T-helper 2 cell treated with Interferon-gamma antibody and Interleukin-4, amounts not matched to agents 100 ng/mL and 5 ng/mL, for 36 hours (primary cell): ENCODE measurements at regions not wholly inside any gene's neighbourhood (a gene's known extent, or its start where the extent isn't known, plus 50 kb on each side); places are given as distances from the start of the nearest gene placed in this dataset.
"Not testable (repeated sequence)": the region's sequence is repeated elsewhere in the genome, so short reads cannot be mapped to it uniquely, and the experiment has no call there.

Experiments used
- intact Hi-C: fragments of 100-400 bp; cut with micrococcal nuclease; formaldehyde crosslinking; loops from one replicate; pipeline ENCODE4 v1.15.1; 2023

DNA sequence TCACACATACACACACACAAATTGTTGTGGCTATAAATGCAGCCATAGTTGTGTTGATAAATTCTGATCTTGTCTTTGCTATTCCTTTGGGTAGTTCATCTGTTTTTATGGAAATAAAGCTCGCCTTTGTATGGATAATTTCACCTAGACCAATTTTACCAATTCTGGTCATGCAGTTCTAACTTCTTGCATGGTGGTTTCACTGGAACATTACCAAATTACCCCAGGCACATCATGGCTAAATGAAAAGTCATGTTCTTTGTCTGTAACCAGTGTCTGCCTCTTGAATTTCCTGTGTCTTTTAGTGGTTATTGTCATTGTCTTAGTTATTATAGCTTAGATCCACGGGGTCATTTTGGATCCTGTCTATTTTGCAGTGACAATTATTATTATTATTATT, 50.3 kb upstream of the TMC1 start:
- intact Hi-C loops, result loop anchor here (10.0 kb wide), 1 partner anchor 54 kb away; the partner anchor contains the start of gene TMC1

DNA sequence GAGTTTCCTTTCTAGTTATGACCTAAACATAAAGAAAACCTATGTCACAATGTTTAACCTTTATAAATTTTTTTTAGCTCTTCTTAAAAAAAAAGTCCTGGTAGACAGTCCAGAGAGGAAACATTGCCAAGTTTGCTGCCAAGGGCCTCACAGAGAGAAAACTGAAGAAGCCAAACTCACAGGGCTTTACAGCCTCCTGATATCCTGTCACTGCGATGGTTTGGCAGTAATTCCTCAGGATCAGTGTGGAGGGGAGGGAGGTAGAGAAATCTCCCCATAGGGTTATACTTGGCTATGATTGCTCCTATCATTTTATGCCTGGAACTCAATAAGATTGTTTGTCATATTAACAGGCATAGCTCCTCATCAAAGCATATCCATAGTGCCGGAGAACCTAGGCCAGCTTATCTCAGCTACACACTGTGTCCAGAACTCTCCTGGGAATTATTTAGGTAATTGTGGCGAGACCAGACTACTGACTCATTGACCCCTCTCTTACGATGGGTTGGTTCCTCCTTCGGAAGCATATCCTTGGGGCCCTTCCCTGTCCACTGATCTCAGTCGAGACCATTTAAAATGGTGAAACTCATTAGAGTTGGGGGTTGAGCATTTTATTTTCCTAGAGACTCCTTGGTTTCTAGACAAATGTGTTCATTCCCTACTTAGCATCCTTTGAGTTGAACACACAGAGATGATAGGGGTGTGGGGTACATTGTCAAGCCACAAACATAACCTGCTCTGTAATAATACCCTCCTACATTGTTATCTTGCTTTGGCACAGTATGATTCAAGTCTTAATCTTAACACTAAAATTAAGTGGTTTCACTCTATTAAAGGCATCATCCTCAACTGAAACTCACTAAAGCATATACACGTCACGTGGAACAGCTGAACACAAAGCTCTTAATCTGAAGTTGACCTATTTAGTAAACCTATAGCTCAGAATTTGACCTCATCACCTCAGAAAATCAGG, 53.4 kb upstream of the TMC1 start:
- intact Hi-C loops, result no loop called here

DNA sequence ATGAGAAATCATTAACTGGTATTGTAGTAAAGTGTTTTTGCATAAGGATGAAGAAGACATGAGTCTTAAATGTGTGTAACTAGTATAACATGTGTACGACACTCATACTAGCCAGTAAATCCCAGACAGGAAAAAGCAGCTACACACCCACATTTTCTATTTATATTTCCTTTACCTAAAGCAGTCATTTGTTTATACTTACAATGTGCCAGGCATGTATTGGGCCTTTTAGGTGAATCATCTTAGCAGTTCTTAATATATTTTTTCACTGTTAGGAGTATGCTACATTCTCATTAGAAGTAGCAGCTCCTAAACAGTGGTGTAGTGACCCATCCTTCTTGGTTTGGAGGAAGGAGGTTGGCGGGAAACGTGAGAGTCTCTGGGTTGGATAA, 55.8 kb upstream of the TMC1 start:
- intact Hi-C loops, result no loop called here

DNA sequence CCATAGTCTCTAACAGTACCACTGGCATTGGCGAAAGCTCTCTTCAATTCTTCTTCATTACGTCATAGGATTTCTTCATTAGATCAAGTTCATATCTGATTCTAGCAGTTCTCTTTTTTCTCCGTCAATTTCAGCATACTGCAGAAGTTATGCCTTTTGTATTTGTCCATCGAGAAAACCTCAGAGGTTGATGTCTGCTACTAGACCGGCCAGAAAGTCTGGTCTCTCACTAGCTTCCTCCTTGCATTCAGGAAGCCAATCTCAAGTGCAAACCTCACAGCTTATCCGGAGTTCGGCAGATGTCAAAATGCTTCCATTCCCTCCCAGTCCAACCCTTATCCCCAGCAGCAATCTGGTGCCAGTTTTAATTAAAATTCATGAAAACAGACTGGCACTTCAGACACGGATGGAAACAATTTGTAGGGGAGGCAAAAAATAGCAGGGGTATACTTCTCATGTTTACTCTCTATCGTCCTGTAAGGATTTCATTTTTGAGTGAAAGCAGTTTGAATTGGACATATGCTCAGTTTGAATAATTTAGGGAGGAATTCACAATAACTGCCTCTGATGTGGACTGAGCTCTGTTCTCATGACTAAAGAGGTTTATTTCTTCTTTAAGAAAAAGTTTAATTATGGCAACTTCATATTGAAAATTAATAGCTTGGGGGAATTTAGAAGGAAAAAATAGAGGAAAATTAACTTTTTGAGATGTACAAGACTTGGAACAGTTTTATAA, 56.4 kb upstream of the TMC1 start:
- intact Hi-C loops, result no loop called here

DNA sequence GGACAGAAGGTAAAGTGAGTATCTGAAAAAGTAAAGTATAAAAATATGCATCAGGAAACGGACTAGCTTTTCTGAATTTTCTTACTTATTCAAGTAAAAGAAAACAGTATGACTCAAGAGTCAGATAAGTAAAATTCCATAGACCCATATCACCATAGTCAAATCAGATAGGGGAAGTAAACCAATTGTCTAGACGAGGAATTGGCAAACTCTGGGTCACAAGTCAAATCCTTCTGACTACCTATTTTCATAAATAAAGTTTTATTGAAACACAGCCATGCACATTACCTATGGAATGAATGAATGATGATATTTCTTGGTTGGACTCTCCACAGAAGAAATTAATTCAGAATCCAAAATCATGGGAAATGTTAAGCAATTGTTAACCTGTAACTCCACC, 59.1 kb upstream of the TMC1 start:
- intact Hi-C loops, result no loop called here

DNA sequence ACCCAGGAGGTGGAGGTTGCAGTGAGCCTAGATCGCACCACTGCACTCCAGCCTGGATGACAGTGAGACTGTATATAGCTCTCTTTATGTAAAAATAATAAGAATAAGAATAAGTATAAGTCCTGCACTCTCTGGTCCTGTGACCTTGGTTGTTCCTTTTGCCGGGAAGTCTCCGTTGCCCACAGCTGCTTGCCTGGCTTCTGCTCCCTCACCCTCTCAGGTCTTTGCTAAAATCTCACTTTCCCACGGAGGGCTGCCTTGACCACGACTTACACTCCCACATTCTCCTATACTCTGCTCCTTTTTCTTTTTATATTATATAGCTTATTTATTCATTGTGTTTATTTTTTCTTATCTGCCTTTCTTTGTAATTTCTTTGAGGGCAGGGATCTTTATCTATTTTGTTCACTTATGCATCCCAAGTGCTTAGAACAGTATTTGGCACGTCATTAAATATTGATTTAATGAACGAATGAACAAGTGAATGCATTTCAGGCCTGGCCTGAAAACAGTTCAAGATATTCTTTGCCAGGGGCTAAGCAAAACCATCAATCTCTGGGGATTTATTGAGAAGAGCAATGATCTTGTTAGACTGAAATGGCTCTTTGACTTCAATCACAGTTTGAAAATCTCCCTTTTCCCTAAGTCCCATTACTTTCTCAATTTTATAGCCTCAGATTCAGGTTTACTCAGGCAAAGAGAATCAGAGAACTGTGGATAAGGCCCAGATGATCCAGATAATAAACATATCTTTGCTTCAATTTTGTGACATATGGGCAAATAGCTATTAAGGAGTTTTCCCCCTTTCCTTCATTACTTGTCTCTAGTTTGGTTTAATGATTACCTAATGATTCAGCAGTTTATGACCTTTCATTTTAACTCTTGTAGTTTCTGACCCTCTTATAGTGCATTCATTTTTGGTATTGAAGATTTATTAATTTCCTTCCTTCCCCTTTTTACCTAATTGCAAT, 60.8 kb upstream of the TMC1 start:
- intact Hi-C loops, result no loop called here

DNA sequence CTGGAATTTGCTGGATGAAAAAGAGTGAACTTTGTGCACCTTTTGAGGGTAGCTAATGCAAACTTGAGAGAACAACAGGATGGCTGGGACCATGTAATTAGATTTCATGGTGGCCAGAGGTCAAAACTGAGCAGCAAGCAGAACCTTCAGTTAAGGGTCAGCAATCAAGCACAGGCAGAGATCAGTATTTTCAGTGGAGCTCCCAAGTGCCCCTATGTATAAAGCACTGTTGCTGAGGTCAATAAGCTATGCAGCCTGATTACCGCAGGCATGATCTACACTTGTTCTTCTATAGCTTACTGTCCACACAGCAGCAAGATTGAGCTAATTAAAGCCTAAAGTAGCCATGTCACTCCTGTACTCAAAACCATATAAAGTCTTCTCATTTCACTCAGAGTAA, 62.1 kb upstream of the TMC1 start:
- intact Hi-C loops, result no loop called here

DNA sequence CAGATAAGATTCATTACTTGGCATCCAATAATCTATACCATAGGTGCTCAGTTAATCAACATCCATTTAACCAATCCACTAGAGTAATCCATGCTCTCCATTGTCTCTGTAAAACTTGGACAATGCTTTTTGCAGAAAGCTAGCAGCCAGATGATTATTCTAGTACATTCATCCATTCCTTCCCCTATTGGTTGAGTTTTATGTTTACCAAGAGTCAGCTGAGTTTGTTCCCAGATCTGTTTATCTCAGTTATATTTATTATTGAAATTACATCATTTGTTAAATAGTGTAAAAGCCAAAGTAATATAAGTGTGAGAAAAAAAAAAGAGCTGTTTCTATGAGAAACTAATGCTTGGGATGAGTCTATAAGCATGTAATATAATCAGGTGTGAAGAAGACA, 63.3 kb upstream of the TMC1 start:
- intact Hi-C loops, result no loop called here

DNA sequence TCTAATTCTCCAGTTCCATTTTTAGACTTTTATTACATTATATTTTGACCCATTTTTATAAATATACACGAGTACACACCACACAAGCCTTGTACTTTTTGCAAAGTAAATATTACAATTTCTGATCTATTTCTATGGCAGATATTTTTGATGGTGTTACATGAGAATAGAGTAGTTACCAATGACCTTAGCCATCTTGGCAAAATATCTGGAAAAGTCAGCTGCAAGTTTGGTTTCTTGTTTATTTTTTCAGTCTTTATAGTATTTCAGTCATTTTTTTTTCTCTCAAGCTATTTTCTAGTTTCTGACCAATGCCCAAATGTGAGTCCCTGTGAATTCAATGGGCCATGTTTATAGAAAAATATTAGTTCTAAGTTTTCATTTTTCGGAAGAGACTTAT, 64.0 kb upstream of the TMC1 start:
- intact Hi-C loops, result no loop called here

DNA sequence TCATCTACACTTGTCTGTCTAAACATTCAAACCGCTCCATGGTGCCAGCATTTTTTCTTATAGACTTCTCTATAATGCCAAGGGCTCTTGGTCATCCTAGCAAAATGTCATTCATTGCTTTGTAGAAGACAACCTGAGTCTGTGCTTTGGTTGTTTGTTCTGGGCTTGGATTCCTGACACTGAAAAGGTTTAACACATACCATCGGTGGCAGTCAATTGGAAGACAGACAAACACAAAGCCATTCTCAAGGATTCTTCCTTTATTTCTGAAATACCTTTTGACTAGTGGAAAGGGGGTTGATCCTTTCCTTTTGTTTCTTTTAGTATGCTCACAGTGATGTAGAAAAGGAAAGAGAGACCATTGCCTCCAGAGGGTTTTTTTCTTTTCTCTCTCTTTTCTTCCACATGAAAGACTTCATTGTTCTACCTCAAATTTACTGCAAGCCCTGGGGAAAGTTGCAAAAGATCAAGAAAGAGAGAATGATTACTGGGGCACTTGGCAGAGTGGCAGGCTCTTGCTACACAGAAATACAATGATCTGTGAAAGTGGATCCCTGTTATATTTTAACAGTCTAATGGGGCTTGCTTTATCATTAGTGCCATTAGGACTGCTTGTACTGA, 66.4 kb upstream of the TMC1 start:
- intact Hi-C loops, result no loop called here

DNA sequence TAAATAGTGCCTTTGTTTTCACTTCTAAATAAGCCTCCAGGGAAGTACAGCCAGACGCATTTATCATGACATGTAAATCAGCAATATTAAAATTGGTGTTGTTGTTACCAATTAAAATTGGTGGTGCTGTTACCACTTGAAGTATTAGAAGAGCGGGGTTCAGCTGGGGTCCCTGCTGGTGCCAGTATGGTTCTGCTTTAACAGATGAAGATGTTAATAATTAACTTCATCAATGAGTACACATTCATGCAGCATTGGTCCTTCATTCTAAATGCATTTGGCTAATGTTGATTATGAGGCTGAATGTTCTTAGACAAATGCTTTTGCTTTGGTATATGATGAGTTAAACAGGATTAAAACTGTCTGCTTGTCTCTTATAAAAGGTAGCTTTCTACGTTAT, 67.6 kb upstream of the TMC1 start:
- intact Hi-C loops, result no loop called here

DNA sequence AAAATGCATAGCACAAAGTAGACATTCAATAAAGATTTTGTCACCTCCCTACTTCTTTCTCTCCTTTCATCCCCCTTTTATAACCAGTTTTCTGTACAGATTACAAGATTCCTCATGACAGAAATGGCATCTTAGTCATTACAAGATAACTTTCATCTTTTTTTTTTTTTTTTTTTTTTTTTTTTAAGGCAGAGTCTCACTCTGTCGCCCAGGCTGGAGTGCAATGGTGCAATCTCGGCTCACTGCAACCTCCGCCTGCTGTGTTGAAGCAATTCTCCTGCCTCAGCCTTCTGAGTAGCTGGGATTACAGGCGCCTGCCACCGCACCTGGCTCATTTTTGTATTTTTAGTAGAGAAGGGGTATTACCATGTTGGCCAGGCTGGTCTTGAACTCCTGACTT, 75.2 kb upstream of the TMC1 start:
- intact Hi-C loops, result not testable (repeated sequence)

DNA sequence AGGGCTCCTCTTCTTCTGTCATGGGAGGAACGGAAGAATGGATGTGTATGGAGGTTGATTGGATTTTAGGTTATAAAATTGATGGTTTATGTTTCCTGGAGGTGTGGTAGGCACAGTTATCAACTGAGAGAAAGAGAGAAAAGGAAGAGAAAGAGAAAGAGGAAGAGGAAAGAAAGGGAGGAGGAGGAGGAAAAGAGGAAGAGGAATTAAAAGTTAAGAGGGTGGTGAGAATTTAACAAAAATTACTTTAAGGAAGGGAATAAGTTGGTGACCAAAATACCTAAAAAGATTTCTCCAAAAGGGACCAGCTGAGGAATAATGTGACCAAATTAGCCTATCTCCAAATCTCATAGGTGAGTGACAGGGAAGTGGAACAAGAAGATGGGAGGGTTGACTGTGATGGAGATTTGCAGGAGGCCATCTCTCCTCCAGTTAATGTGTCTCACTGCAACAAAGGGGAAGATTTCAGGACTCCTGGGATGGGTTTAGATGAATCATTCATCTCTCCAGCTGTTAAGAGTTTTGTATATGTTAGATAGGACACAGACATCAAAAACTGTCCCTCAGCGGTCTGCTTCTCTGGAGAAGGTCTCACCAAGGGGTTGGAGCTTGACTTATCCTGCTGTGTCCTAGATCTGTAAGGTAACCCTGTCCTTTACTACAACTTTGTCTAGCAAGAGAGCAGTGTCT, 76.0 kb upstream of the TMC1 start:
- intact Hi-C loops, result no loop called here

DNA sequence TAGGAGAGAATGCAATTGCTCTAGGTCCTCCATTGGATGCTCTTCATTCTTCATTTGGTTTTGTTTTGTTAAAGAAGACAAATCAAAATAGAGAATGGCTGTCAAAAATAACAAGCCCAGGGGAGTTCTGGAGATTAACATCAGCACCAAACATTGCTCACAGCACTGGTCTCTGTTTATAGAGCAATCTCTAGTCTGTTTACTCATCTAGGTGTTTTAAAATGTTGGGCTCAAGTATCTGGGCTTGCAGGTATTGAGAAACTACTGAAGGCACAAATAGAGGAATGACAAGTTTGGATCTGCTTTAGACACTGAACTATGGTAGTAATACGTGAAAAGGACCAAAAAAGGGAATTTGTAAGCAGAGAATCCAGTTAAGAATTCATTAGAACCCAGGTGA, 77.0 kb upstream of the TMC1 start:
- intact Hi-C loops, result loop anchor here (5.0 kb wide), 1 partner anchor 33 kb away; no protein-coding TSS in a partner anchor

DNA sequence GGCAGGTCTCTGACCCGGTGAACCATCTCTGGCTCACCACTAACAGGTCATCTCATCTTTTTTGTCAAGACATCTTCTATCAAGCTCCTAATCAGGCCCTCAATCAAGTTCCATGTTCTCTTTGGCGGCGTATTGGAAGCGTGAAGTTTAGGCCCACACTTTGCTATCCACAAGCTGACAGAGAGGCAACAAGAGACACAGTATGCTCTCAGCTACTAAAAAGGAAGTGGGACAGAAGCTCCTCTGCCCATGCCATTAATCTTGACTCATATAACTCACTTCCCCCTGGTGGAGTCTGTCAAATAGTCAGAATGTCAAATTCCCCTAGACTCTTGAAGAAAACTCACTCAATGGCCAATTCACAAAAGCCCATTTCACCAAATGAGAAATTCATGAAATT, 77.6 kb upstream of the TMC1 start:
- intact Hi-C loops, result loop anchor here (1.0 to 5.0 kb wide), 3 partner anchors 33 to 149 kb away; partner anchors contain the start of gene ZFAND5

DNA sequence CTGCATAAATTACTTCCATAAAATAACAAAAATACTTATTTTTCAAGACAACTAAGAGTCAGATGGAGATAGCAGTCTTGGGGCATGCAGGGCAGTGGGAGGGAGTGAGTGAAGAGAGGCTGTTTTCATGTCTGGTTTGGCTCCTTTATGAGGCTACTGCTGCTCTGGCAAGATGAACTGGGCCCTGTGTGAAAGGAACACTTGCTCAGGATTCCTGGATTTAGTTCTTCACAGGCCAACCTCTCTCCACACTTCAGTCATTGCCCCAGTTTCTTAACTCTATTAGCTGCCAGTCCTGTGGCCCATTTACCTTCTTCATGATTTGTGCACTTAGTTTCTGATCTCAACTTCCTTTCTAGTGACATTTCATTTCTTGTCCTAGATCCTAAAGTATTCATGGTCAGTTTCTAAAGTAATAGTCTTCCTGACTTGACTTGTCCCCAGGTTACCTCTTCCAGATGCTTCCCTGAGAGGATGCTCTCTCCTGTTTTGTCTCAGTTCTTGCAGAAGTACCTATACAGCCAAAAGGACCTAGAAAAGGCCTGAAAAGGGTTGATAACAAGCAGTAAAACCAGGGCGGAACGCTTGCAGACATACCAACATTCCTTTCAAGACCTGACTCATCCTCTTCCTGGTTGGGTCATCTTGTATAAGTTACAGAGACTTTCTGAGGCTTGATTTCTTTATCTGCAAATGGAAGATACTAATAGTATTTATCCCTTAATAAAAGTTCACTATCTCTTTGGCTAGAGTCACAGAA, 77.0 kb upstream of the ZFAND5 start:
- intact Hi-C loops, result loop anchor here (2.0 to 5.0 kb wide), 2 partner anchors 35 to 151 kb away; no protein-coding TSS in a partner anchor

DNA sequence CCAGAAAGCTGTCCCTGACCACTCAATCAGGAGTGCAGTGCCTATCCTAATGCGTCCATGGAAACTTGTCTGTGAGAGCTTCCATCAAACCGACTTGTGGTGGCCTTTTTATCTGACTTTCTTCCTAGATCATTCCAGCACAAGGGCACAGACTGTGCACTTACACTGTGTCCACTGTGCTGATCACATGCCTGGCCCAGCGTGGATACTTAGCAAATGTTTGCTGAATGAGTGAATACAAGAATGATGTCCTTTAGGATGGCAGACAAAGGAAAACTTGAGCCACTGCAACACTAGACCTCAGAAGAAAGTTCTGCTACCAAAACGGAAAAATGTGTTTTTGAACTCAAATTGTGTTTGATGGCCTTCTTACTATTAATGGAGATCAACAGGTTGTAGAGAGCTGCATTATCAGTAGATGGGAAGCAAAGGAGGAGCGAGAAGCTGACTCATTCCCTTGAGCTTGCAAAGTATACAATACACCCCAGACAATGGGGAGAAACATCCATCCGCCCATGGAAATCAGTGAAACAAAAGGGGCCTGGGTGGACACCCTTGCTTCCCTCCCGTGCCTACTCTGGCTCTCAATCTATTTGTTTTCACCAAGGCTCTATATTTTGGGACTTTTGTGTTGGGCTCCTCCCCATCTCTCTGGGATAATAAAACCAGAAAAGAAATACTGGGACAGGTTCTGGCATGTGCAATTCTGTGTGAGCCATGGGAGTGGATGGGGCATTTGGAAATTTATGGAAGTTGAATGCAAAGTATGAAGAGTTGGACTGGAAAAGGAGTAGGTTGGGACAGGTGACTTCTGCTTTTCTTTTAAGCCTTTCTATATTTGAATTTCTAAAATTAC, 76.2 kb upstream of the ZFAND5 start:
- intact Hi-C loops, result loop anchor here (5.0 kb wide), 1 partner anchor 36 kb away; no protein-coding TSS in a partner anchor

DNA sequence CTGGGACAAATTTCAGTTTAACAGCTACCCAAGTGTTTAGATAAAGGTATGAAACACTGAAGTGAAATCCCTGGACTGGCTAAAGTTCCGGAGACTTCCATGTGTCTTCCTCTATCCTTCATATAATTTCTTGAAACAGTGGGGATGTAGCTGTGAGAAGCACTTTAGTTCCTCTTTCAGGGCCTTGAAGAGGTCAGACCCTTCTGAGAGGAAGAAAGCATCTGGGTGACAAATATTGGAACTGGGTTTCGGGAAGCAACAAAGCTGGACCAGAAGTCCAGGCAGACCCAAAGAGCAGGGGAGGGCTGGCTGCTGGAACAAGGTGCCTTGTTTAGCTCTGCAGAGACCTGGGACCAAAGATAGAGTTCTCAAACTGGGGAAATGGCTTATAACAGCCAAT, 75.4 kb upstream of the ZFAND5 start:
- intact Hi-C loops, result loop anchor here (5.0 kb wide), 1 partner anchor 37 kb away; no protein-coding TSS in a partner anchor
